Fibroblast of the aortic adventitia (primary cell): ENCODE measurements at regions not wholly inside any gene's neighbourhood (a gene's known extent, or its start where the extent isn't known, plus 50 kb on each side); places are given as distances from the start of the nearest gene placed in this dataset.
"Not testable (repeated sequence)": the region's sequence is repeated elsewhere in the genome, so short reads cannot be mapped to it uniquely, and the experiment has no call there.

Source experiments
- DNase-seq: peaks from one replicate; pipeline ENCODE4 v3.0.0-alpha.2; 2010; ENCODE audit warnings: low read depth
- H3K4me3 ChIP-seq: 2 replicates; pipeline ENCODE4 v1.5.1; 2011; ENCODE audit warnings: low read depth, mild to moderate bottlenecking, control low read depth, low read length, moderate library complexity
- CTCF ChIP-seq: IDR thresholded peaks from 2 replicates; pipeline ENCODE4 v1.5.1; 2011; ENCODE audit warnings: mild to moderate bottlenecking, low read length, control low read depth, inconsistent platforms; ENCODE audit not compliant: insufficient read depth

GRCh38 chr4:13711233-13711785, 83.8 kb upstream of the BOD1L1 start:
- no peak overlapping the region for H3K4me3 ChIP-seq
- DNase-seq: no peak
- no peak for TF ChIP-seq CTCF

DNA sequence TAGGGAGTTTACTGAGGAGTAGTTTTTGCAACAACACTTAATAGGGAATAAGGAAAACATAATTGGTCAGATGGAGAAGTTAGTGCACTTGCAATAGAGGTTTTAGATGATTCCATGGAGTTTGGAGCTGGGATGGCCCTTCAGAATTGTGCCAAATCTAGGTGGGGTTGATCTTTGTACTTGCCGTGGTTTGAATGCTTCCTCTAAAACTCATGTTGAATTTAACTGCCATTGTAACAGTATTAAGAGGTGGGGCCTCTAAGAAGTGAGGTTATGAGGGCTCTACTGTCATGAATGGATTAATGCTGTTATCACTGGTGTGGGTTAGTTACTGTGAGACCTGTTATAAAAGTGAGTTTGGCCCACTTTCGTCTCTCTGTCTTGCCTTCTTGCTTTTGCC, 94.4 kb upstream of the BOD1L1 start:
- no peak for TF ChIP-seq CTCF
- DNase-seq: no peak
- H3K4me3 ChIP-seq: no peak overlapping the region

GRCh38 chr4:13722649-13723048, 95.1 kb upstream of the BOD1L1 start:
- DNase-seq: no peak
- H3K4me3 ChIP-seq: no peak overlapping the region
- TF ChIP-seq CTCF: no peak

GRCh38 chr4:13728761-13729160, 101.2 kb upstream of the BOD1L1 start:
- no peak for TF ChIP-seq CTCF

DNA sequence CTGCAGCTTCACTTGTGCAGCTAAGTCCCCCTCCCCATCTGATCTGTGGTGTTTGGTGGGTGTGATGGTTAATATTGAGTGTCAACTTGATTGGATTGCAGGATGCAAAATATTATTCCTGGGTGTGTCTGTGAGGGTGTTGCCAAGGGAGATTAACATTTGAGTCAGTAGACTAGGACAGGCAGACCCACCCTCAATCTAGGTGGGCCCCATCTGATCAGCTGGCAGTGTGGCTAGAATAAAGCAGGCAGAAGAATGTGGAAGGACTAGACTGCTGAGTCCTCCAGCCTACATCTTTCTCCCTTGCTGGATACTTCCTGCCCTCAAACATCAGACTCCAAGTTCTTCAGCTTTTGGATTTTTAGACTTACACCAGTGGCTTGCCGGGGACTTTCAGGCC, 103.5 kb upstream of the BOD1L1 start:
- H3K4me3 ChIP-seq: no peak overlapping the region
- DNase-seq: no peak
- no peak for TF ChIP-seq CTCF

More at GRCh38 chr4:13728761-13729160, 101.2 kb upstream of the BOD1L1 start:
- no peak overlapping the region for H3K4me3 ChIP-seq
- DNase-seq: no peak

GRCh38 chr4:13733817-13734216, 106.3 kb upstream of the BOD1L1 start:
- DNase-seq: no peak
- H3K4me3 ChIP-seq: no peak overlapping the region
- no peak for TF ChIP-seq CTCF

DNA sequence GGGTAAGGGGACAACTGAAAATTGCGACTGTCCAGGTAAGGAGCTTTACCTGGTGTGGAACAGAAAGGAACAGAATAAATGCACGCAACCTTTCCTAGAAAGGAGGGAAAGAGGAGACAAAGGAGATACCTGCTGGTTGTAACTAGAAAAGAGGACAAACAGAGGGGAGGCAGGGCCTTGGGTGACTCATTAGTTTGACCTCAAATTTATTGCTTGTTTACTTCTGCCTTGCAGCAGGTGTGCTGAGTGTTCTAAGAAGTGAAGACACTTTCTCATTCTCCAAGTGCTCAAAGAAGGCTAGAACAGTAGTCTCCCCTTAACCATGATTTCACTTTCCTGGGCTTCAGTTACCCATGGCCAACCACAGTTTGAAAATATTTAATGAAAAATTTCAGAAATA, 123.1 kb upstream of the BOD1L1 start:
- TF ChIP-seq CTCF: no peak
- no peak for DNase-seq
- no peak overlapping the region for H3K4me3 ChIP-seq

GRCh38 chr4:13761581-13761980, 134.1 kb upstream of the BOD1L1 start:
- not testable (repeated sequence) for H3K4me3 ChIP-seq, DNase-seq
